Activated CD4-positive, alpha-beta T cell treated with anti-CD3 and anti-CD28 coated beads for 48 hours (primary cell): ENCODE measurements at regions not wholly inside any gene's neighbourhood (a gene's known extent, or its start where the extent isn't known, plus 50 kb on each side); places are given as distances from the start of the nearest gene placed in this dataset.
"Not testable (repeated sequence)": the region's sequence is repeated elsewhere in the genome, so short reads cannot be mapped to it uniquely, and the experiment has no call there.

Source experiments
- DNase-seq: peaks from one replicate; pipeline ENCODE4 v3.0.0-alpha.2; 2020

GRCh38 chrX:53883196-53883595 is 161.1 kb downstream of the PHF8 start:
- DNase-seq, result no peak

- no peak for DNase-seq
Observed at GRCh38 chrX:53882331-53882730, 161.9 kb downstream of the PHF8 start.

- not testable (repeated sequence) for DNase-seq
Observed at GRCh38 chrX:53880786-53881185, 163.5 kb downstream of the PHF8 start.

GRCh38 chrX:53859890-53860289 is 173.4 kb upstream of the HUWE1 start:
- DNase-seq, result no peak

GRCh38 chrX:53831662-53832635 is 145.4 kb upstream of the HUWE1 start:
- DNase-seq, result peak; percentile 54

GRCh38 chrX:53824686-53825085 is 138.2 kb upstream of the HUWE1 start:
- DNase-seq, result no peak

- not testable (repeated sequence) for DNase-seq
Observed at GRCh38 chrX:53818115-53818514, 131.6 kb upstream of the HUWE1 start.

- no peak for DNase-seq
Observed at GRCh38 chrX:53817548-53817947, 131.0 kb upstream of the HUWE1 start.

GRCh38 chrX:53813670-53814440 is 127.3 kb upstream of the HUWE1 start:
- no peak for DNase-seq

GRCh38 chrX:53798281-53798680 is 111.8 kb upstream of the HUWE1 start:
- DNase-seq, result no peak

GRCh38 chrX:53795576-53795975 is 109.1 kb upstream of the HUWE1 start:
- DNase-seq, result no peak

GRCh38 chrX:53794181-53794580 is 107.7 kb upstream of the HUWE1 start:
- DNase-seq, result no peak

- DNase-seq, result no peak
Observed at GRCh38 chrX:53768865-53769264, 82.3 kb upstream of the HUWE1 start.

GRCh38 chrX:53768451-53768850 is 81.9 kb upstream of the HUWE1 start:
- no peak for DNase-seq

GRCh38 chrX:53767544-53767943 is 81.0 kb upstream of the HUWE1 start:
- DNase-seq, result no peak

GRCh38 chrX:53757181-53757580 is 70.7 kb upstream of the HUWE1 start:
- DNase-seq, result not testable (repeated sequence)

- DNase-seq, result no peak
Observed at GRCh38 chrX:53746718-53747117, 60.2 kb upstream of the HUWE1 start.

GRCh38 chrX:53743244-53743643 is 56.7 kb upstream of the HUWE1 start:
- no peak for DNase-seq

GRCh38 chrX:53738370-53738906 is 51.9 kb upstream of the HUWE1 start:
- no peak for DNase-seq
